ENCODE measurements at regions not wholly inside any gene's neighbourhood (a gene's known extent, or its start where the extent isn't known, plus 50 kb on each side); places are given as distances from the start of the nearest gene placed in this dataset.
"Not testable (repeated sequence)": the region's sequence is repeated elsewhere in the genome, so short reads cannot be mapped to it uniquely, and the experiment has no call there.

DNA sequence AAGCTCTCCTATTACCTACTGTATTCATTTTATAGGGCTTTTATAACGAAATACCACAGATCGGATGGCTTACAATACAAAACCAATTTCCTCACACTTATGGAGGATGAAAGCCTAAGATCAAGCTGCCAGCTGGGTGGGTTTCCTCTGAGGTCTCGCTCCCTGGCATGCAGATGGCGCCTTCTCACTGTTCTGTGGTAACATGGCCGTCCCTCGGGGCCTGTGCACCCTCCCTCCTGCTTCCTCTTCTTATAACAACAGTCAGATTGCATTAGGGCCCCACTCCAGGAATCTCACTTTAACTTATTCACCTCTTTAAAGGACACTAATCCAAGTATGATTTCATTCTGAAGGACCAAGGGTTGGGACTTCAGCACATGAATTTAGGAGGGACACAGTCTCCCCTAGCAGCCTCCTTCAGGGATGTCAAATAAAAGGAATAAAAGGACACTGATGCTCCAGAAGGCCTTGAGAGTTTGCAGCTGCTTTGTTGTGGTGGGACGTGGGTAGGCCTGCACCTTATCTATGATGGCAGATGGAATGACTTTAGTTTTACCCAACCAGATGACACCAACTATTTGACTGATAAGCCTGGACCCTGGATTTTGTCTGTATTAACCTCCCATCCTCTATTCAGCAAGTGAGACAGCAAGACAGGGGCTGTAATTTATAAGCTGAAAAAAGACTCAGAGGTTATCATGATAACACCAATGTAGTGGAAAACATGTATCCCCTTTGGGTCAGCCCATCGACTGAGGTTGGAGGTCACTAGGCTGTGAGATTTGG is 455.3 kb downstream of the TMEM121 start:
- not testable (repeated sequence) for TF ChIP-seq CTCF, POLR2A (IDR thresholded peaks at IDR 0.05)

All from heart left ventricle (tissue), 13 donors.